GM19043 (cell line): ENCODE measurements at regions not wholly inside any gene's neighbourhood (a gene's known extent, or its start where the extent isn't known, plus 50 kb on each side); places are given as distances from the start of the nearest gene placed in this dataset.

Experiments used
- ATAC-seq: cut with Tn5 transposase; IDR thresholded peaks from one replicate; pipeline ENCODE4 v1.9.1; 2021; ENCODE audit warnings: low read depth; ENCODE audit not compliant: unreplicated experiment

- no peak for ATAC-seq
These were observed 197.2 kb downstream of the GLI2 start for GRCh38 chr2:120932881-120933280.

- no peak for ATAC-seq
These were observed 198.3 kb downstream of the GLI2 start for GRCh38 chr2:120933693-120934573.

- no peak for ATAC-seq
These were observed 199.1 kb downstream of the GLI2 start for GRCh38 chr2:120934574-120935338.

- no peak for ATAC-seq
These were observed 200.0 kb downstream of the GLI2 start for GRCh38 chr2:120935339-120936313.

GRCh38 chr2:120936476-120937334, 201.0 kb downstream of the GLI2 start:
- no peak for ATAC-seq

GRCh38 chr2:120937686-120938044, 202.0 kb downstream of the GLI2 start:
- no peak for ATAC-seq

GRCh38 chr2:120938045-120938771, 202.5 kb downstream of the GLI2 start:
- ATAC-seq = no peak

- ATAC-seq = no peak
These were observed 204.1 kb downstream of the GLI2 start for GRCh38 chr2:120939595-120940318.

GRCh38 chr2:120940319-120940696, 204.6 kb downstream of the GLI2 start:
- no peak for ATAC-seq

- no peak for ATAC-seq
These were observed 205.1 kb downstream of the GLI2 start for GRCh38 chr2:120940726-120941256.

GRCh38 chr2:120941571-120942120, 206.0 kb downstream of the GLI2 start:
- no peak for ATAC-seq

- ATAC-seq = no peak
These were observed 207.0 kb downstream of the GLI2 start for GRCh38 chr2:120942658-120943057.

GRCh38 chr2:120943403-120944034, 207.9 kb downstream of the GLI2 start:
- ATAC-seq = no peak

- ATAC-seq = no peak
These were observed 208.9 kb downstream of the GLI2 start for GRCh38 chr2:120944575-120944974.

GRCh38 chr2:120945091-120945490, 209.4 kb downstream of the GLI2 start:
- ATAC-seq = no peak

GRCh38 chr2:120945832-120946499, 210.3 kb downstream of the GLI2 start:
- no peak for ATAC-seq

GRCh38 chr2:120947327-120947726, 211.7 kb downstream of the GLI2 start:
- ATAC-seq = no peak
